Astrocyte (in vitro differentiated cells and primary cell): ENCODE measurements at regions not wholly inside any gene's neighbourhood (a gene's known extent, or its start where the extent isn't known, plus 50 kb on each side); places are given as distances from the start of the nearest gene placed in this dataset.

Experiments used
- DNase-seq: peaks from one replicate; pipeline ENCODE4 v3.0.0-alpha.2; 2010; ENCODE audit warnings: low read depth
- FAIRE-seq: peaks from 2 replicates; lab custom pipeline; 2011; peaks lifted over from hg19 to GRCh38; lab: Jason Lieb, UNC
- H2AFZ ChIP-seq: 2 replicates; pipeline ENCODE4 v1.6.0; 2012; ENCODE audit warnings: low read depth, low read length, inconsistent platforms
- H3K27ac ChIP-seq: 2 replicates; pipeline ENCODE4 v1.5.1; 2011; ENCODE audit warnings: low read depth, low read length, inconsistent platforms
- H3K27me3 ChIP-seq: 2 replicates; pipeline ENCODE4 v1.6.0; 2011; ENCODE audit warnings: low read length, inconsistent platforms; ENCODE audit not compliant: insufficient read depth
- H3K36me3 ChIP-seq: 2 replicates; pipeline ENCODE4 v1.5.1; 2011; ENCODE audit warnings: low read length, inconsistent platforms; ENCODE audit not compliant: insufficient read depth
- H3K4me1 ChIP-seq: 2 replicates; pipeline ENCODE4 v1.5.1; 2011; ENCODE audit warnings: low read length, inconsistent platforms; ENCODE audit not compliant: insufficient read depth
- H3K4me2 ChIP-seq: 2 replicates; pipeline ENCODE4 v1.6.0; 2012; ENCODE audit warnings: low read length, inconsistent platforms
- H3K4me3 ChIP-seq: 2 replicates; pipeline ENCODE4 v1.5.1; 2011; ENCODE audit warnings: low read depth, mild to moderate bottlenecking, low read length, inconsistent platforms; ENCODE audit not compliant: insufficient read depth
- H3K79me2 ChIP-seq: 2 replicates; pipeline ENCODE4 v1.6.0; 2012; ENCODE audit warnings: mild to moderate bottlenecking, low read length, inconsistent platforms; ENCODE audit not compliant: insufficient read depth
- H3K9ac ChIP-seq: 2 replicates; pipeline ENCODE4 v1.6.0; 2012; ENCODE audit warnings: mild to moderate bottlenecking, low read length, inconsistent platforms
- H3K9me3 ChIP-seq: 2 replicates; pipeline ENCODE4 v1.5.1; 2012; ENCODE audit warnings: low read depth, mild to moderate bottlenecking, low read length, inconsistent platforms; ENCODE audit not compliant: insufficient read depth
- H4K20me1 ChIP-seq: 2 replicates; pipeline ENCODE4 v1.6.0; 2012; ENCODE audit warnings: low read length, inconsistent platforms; ENCODE audit not compliant: insufficient read depth
- H3K27ac Mint-ChIP-seq: one replicate; pipeline ENCODE4 v1.8.0; 2021; ENCODE audit warnings: mild to moderate bottlenecking, mixed read lengths; ENCODE audit not compliant: unreplicated experiment
- H3K27me3 Mint-ChIP-seq: one replicate; pipeline ENCODE4 v1.8.0; 2021; ENCODE audit warnings: low read depth, mixed read lengths; ENCODE audit not compliant: unreplicated experiment
- H3K36me3 Mint-ChIP-seq: one replicate; pipeline ENCODE4 v1.8.0; 2021; ENCODE audit warnings: low read depth, mixed read lengths; ENCODE audit not compliant: unreplicated experiment
- H3K4me1 Mint-ChIP-seq: one replicate; pipeline ENCODE4 v1.8.0; 2021; ENCODE audit warnings: low read depth, mixed read lengths; ENCODE audit not compliant: unreplicated experiment
- H3K4me3 Mint-ChIP-seq: one replicate; pipeline ENCODE4 v1.8.0; 2021; ENCODE audit warnings: mild to moderate bottlenecking, moderate library complexity, mixed read lengths; ENCODE audit not compliant: unreplicated experiment
- H3K9me3 Mint-ChIP-seq: one replicate; pipeline ENCODE4 v1.8.0; 2021; ENCODE audit warnings: mild to moderate bottlenecking, mixed read lengths; ENCODE audit not compliant: unreplicated experiment
- CTCF ChIP-seq: IDR thresholded peaks from 2 replicates; pipeline ENCODE4 v1.5.1; 2011; ENCODE audit warnings: low read depth, mild to moderate bottlenecking, inconsistent platforms, low read length, moderate library complexity; ENCODE audit not compliant: insufficient read depth
- EZH2 ChIP-seq: IDR thresholded peaks from 2 replicates; pipeline ENCODE4 v1.6.1; 2012; ENCODE audit warnings: mild to moderate bottlenecking, low read length, inconsistent platforms; ENCODE audit not compliant: insufficient read depth

GRCh38 chr5:12099296-12099695 is 195.1 kb upstream of the CTNND2 start:
- FAIRE-seq = no peak
- H4K20me1 ChIP-seq = no peaks in the 10 kb centered on the region

GRCh38 chr5:12095808-12096281 is 191.6 kb upstream of the CTNND2 start:
- DNase-seq (peak; percentile 4), FAIRE-seq (no peak)
- Mint-ChIP-seq H3K4me3 (no peak overlapping the region), H3K27me3 (no peaks in the 10 kb centered on the region), H3K4me1 (peaks cover 4% of the 10 kb centered on the region), H3K27ac (peak overlapping the region; percentile 27), H3K36me3 (no peaks in the 10 kb centered on the region), H3K9me3 (peaks cover 6% of the 10 kb centered on the region)
- Histone ChIP-seq H4K20me1 (no peaks in the 10 kb centered on the region), H3K4me1 (no peaks in the 10 kb centered on the region), H3K9ac (no peak overlapping the region), H2AFZ (no peak overlapping the region), H3K4me2 (no peak overlapping the region), H3K27ac (no peak overlapping the region), H3K27me3 (no peaks in the 10 kb centered on the region), H3K79me2 (no peaks in the 10 kb centered on the region), H3K36me3 (no peaks in the 10 kb centered on the region), H3K9me3 (no peaks in the 10 kb centered on the region), H3K4me3 (no peak overlapping the region)
- TF ChIP-seq EZH2 = no peak
- no peak for TF ChIP-seq CTCF

More at GRCh38 chr5:12099296-12099695, 195.1 kb upstream of the CTNND2 start:
- Mint-ChIP-seq H3K9me3 (peaks cover 6% of the 10 kb centered on the region), H3K36me3 (no peaks in the 10 kb centered on the region), H3K4me3 (no peak overlapping the region), H3K4me1 (peaks cover 4% of the 10 kb centered on the region), H3K27ac (no peak overlapping the region), H3K27me3 (no peaks in the 10 kb centered on the region)
- no peak overlapping the region for H3K4me2 ChIP-seq
- H3K9me3 ChIP-seq = no peaks in the 10 kb centered on the region
- no peak overlapping the region for H2AFZ ChIP-seq
- no peak overlapping the region for H3K4me3 ChIP-seq
- DNase-seq = no peak
- TF ChIP-seq EZH2 = no peak
- TF ChIP-seq CTCF = no peak
- no peak overlapping the region for H3K9ac ChIP-seq
- no peaks in the 10 kb centered on the region for H3K4me1 ChIP-seq
- H3K27ac ChIP-seq = no peak overlapping the region
- H3K36me3 ChIP-seq = no peaks in the 10 kb centered on the region
- H3K27me3 ChIP-seq = no peaks in the 10 kb centered on the region
- H3K79me2 ChIP-seq = no peaks in the 10 kb centered on the region

GRCh38 chr5:12093586-12093985 is 189.3 kb upstream of the CTNND2 start:
- Histone ChIP-seq H3K9me3 (no peaks in the 10 kb centered on the region), H3K36me3 (no peaks in the 10 kb centered on the region), H2AFZ (no peak overlapping the region), H3K79me2 (no peaks in the 10 kb centered on the region), H3K27ac (no peak overlapping the region), H3K9ac (no peak overlapping the region), H3K4me2 (no peak overlapping the region), H3K4me1 (no peaks in the 10 kb centered on the region), H3K4me3 (no peak overlapping the region), H4K20me1 (no peaks in the 10 kb centered on the region), H3K27me3 (no peaks in the 10 kb centered on the region)
- Mint-ChIP-seq H3K9me3 (peaks cover 6% of the 10 kb centered on the region), H3K4me3 (no peak overlapping the region), H3K36me3 (no peaks in the 10 kb centered on the region), H3K4me1 (peaks cover 4% of the 10 kb centered on the region), H3K27me3 (no peaks in the 10 kb centered on the region), H3K27ac (no peak overlapping the region)
- FAIRE-seq (no peak), DNase-seq (no peak)
- no peak for TF ChIP-seq EZH2
- no peak for TF ChIP-seq CTCF
